ENCODE measurements at regions not wholly inside any gene's neighbourhood (a gene's known extent, or its start where the extent isn't known, plus 50 kb on each side); places are given as distances from the start of the nearest gene placed in this dataset.

DNA sequence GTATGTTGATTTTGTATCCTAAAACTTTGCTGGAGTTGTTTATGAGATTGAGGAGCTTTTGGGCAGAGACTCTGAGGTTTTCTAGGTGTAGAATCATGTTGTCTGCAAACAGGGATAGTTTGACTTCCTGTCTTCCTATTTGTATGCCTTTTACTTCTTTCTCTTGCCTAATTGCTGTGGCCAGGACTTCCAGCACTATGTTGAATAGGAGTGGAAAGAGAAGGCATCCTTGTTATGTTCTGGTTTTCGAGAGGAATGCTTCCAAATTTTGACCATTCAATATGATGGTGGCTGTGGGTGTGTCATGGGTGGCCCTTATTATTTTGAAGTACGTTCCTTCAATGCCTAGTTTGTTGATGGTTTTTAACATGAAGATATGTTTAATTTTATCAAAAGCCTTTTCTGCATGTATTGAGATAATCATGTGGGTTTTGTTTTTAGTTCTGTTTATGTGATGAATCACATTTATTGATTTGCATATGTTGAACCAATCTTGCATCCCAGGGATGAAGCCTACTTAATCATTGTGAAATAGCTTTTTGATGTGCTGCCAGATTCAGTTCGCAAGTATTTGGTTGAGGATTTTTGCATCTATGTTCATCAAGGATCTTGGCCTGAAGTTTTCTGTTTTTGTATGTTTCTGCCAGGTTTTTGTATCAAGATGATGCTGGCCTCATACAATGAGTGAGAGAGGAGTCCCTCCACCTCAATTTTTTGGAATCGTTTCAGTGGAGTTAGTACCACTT, 188.1 kb downstream of the MINAR1 start:
- TF ChIP-seq POLR2A (IDR thresholded peaks at IDR 0.05; ENCODE audit: low read length) (no peak), GATA1 (IDR thresholded peaks at IDR 0.05; ENCODE audit: low read depth, low read length) (no peak)
